ENCODE measurements at regions not wholly inside any gene's neighbourhood (a gene's known extent, or its start where the extent isn't known, plus 50 kb on each side); places are given as distances from the start of the nearest gene placed in this dataset.

DNA sequence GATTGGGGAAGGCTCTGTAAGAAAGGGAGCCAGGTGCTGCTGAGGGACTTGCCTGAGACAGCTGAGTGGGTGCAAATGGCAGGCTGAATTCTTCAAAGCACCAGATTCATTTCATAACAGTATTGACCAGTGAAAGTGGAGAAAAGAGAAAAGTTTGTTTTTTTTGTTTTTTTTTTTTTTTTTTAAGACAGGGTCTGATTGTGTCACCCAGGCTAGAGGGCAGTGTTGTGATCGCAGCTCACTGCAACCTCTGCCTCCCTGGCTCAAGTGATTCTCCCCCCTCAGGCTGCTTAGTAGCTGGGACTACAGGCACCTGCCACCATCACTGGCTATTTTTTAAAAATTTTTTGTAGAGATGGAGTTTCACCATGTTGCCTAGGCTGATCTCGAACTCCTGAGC is 494.0 kb downstream of the MIAT start:
- no peaks in the 10 kb centered on the region for H3K9me3 ChIP-seq (ENCODE audit: control insufficient read depth, low read depth, low read length)
- H3K9me1 ChIP-seq (ENCODE audit: control insufficient read depth, extremely low read depth, insufficient read depth, low read length), result no peaks in the 10 kb centered on the region
- no peak overlapping the region for H3K27ac ChIP-seq (ENCODE audit: control insufficient read depth, insufficient read depth, low read length)
- dilution Hi-C loops (cut with MboI; ENCODE audit: extremely low pct_ligation_motif_present, low sequenced_read_pairs), result no loop called here
- no peak overlapping the region for H3K4me2 ChIP-seq (ENCODE audit: control insufficient read depth, extremely low read depth, insufficient read depth, low read depth, low read length)
- no peaks in the 10 kb centered on the region for H3K79me2 ChIP-seq (ENCODE audit: control insufficient read depth, insufficient read depth, low read length)
- H3K4me3 ChIP-seq (ENCODE audit: control insufficient read depth in 2 of 3, extremely low read depth in 1 of 3, insufficient read depth in 2 of 3, low read depth in 1 of 3, low read length in 3 of 3), result no peak overlapping the region
- no peaks in the 10 kb centered on the region for H3K36me3 ChIP-seq (ENCODE audit: control insufficient read depth in 2 of 2, extremely low read depth in 1 of 2, insufficient read depth in 2 of 2, low read length in 2 of 2)
- no peaks in the 10 kb centered on the region for H3K27me3 ChIP-seq (ENCODE audit: control insufficient read depth, extremely low read depth, insufficient read depth, low read length)
- DNase-seq (ENCODE audit: low read depth, low spot score) (no peak), FAIRE-seq (no peak)
- TF ChIP-seq EZH2 (IDR thresholded peaks at IDR 0.05; ENCODE audit: low read length), result no peak
- TF ChIP-seq, protein P1, sequence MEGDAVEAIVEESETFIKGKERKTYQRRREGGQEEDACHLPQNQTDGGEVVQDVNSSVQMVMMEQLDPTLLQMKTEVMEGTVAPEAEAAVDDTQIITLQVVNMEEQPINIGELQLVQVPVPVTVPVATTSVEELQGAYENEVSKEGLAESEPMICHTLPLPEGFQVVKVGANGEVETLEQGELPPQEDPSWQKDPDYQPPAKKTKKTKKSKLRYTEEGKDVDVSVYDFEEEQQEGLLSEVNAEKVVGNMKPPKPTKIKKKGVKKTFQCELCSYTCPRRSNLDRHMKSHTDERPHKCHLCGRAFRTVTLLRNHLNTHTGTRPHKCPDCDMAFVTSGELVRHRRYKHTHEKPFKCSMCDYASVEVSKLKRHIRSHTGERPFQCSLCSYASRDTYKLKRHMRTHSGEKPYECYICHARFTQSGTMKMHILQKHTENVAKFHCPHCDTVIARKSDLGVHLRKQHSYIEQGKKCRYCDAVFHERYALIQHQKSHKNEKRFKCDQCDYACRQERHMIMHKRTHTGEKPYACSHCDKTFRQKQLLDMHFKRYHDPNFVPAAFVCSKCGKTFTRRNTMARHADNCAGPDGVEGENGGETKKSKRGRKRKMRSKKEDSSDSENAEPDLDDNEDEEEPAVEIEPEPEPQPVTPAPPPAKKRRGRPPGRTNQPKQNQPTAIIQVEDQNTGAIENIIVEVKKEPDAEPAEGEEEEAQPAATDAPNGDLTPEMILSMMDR (optimal IDR thresholded peaks at IDR 0.05 in 1 of 3, IDR thresholded peaks at IDR 0.05 in 1 of 3, conservative IDR thresholded peaks at IDR 0.05 in 1 of 3; ENCODE audit: extremely low read depth in 1 of 3, insufficient read depth in 2 of 3, low read length in 3 of 3), result peak in 1 of 3 experiments; percentile 29
- peaks cover 12% of the 10 kb centered on the region for H3K4me1 ChIP-seq (ENCODE audit: control insufficient read depth, extremely low read depth, insufficient read depth, low read length)
- H4K20me1 ChIP-seq (ENCODE audit: control insufficient read depth, extremely low read depth, insufficient read depth, low read length), result no peaks in the 10 kb centered on the region
- no peak overlapping the region for H3K9ac ChIP-seq (ENCODE audit: control insufficient read depth, extremely low read depth, insufficient read depth, low read length)
- H2AFZ ChIP-seq (ENCODE audit: control insufficient read depth, low read length), result no peak overlapping the region

DNA sequence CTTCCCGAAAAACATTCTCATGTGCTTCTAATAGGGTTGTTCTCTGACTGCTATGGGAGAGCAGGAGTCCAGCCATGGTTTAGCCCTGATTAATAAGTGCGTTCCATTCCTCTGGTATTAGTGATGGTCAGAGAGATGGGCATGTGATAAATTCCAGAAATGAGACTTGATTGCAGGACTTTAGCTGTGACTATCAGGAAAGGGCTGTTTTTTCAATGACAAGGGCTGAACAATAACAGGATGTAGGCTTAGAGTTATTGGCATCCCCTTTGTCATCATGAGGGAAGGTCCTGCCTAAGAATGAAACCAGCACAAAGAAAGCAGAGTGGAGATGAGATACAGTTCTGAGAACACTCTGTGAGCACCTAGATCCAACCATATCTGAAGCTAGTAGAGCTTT is 494.6 kb downstream of the MIAT start:
- H2AFZ ChIP-seq (ENCODE audit: control insufficient read depth, low read length), result no peak overlapping the region
- H3K36me3 ChIP-seq (ENCODE audit: control insufficient read depth in 2 of 2, extremely low read depth in 1 of 2, insufficient read depth in 2 of 2, low read length in 2 of 2), result no peaks in the 10 kb centered on the region
- H3K4me2 ChIP-seq (ENCODE audit: control insufficient read depth, extremely low read depth, insufficient read depth, low read depth, low read length), result no peak overlapping the region
- no peak overlapping the region for H3K9ac ChIP-seq (ENCODE audit: control insufficient read depth, extremely low read depth, insufficient read depth, low read length)
- no peak for TF ChIP-seq EZH2 (IDR thresholded peaks at IDR 0.05; ENCODE audit: low read length)
- TF ChIP-seq, protein P1 (optimal IDR thresholded peaks at IDR 0.05 in 1 of 3, IDR thresholded peaks at IDR 0.05 in 1 of 3, conservative IDR thresholded peaks at IDR 0.05 in 1 of 3; ENCODE audit: extremely low read depth in 1 of 3, insufficient read depth in 2 of 3, low read length in 3 of 3), result no peak
- H3K4me1 ChIP-seq (ENCODE audit: control insufficient read depth, extremely low read depth, insufficient read depth, low read length), result peaks cover 12% of the 10 kb centered on the region
- no peak overlapping the region for H3K27ac ChIP-seq (ENCODE audit: control insufficient read depth, insufficient read depth, low read length)
- H3K79me2 ChIP-seq (ENCODE audit: control insufficient read depth, insufficient read depth, low read length), result no peaks in the 10 kb centered on the region
- FAIRE-seq (no peak), DNase-seq (ENCODE audit: low read depth, low spot score) (no peak)
- H3K27me3 ChIP-seq (ENCODE audit: control insufficient read depth, extremely low read depth, insufficient read depth, low read length), result peaks cover 2% of the 10 kb centered on the region
- no peaks in the 10 kb centered on the region for H3K9me3 ChIP-seq (ENCODE audit: control insufficient read depth, low read depth, low read length)
- no peaks in the 10 kb centered on the region for H3K9me1 ChIP-seq (ENCODE audit: control insufficient read depth, extremely low read depth, insufficient read depth, low read length)
- H4K20me1 ChIP-seq (ENCODE audit: control insufficient read depth, extremely low read depth, insufficient read depth, low read length), result no peaks in the 10 kb centered on the region
- H3K4me3 ChIP-seq (ENCODE audit: control insufficient read depth in 2 of 3, extremely low read depth in 1 of 3, insufficient read depth in 2 of 3, low read depth in 1 of 3, low read length in 3 of 3), result no peak overlapping the region
- dilution Hi-C loops (cut with MboI; ENCODE audit: extremely low pct_ligation_motif_present, low sequenced_read_pairs), result no loop called here

Data from keratinocyte (primary cell).